Lower leg skin (tissue), 3 donors: ENCODE measurements at regions not wholly inside any gene's neighbourhood (a gene's known extent, or its start where the extent isn't known, plus 50 kb on each side); places are given as distances from the start of the nearest gene placed in this dataset.

ENCODE experiments used
- CTCF ChIP-seq, 3 donors: fragments of 450-650 bp; IDR thresholded peaks; one replicate each; pipeline ENCODE4 v1.5.1; 2016; ENCODE audit warnings: antibody characterized with exemption in 3 of 3, mild to moderate bottlenecking in 3 of 3, moderate library complexity in 2 of 3
- POLR2A ChIP-seq, 2 donors: fragments of 450-650 bp; IDR thresholded peaks; one replicate each; pipeline ENCODE4 v1.6.1; 2016 to 2017; ENCODE audit warnings: antibody characterized with exemption in 2 of 2, mild to moderate bottlenecking in 1 of 2, moderate library complexity in 1 of 2

GRCh38 chr2:118250001-118250400 is 161.7 kb downstream of the INSIG2 start:
- no peak for TF ChIP-seq CTCF (IDR thresholded peaks at IDR 0.05)
- TF ChIP-seq POLR2A (IDR thresholded peaks at IDR 0.05), result no peak
